ENCODE measurements at regions not wholly inside any gene's neighbourhood (a gene's known extent, or its start where the extent isn't known, plus 50 kb on each side); places are given as distances from the start of the nearest gene placed in this dataset.

GRCh38 chr1:226481133-226481532 lies 67.4 kb upstream of the STUM start (continued):
- no peak for TF ChIP-seq ZSCAN5A (CRISPR knock-in tag; IDR thresholded peaks at IDR 0.05; ENCODE audit: borderline replicate concordance)
- no peak for TF ChIP-seq MYNN (CRISPR knock-in tag; IDR thresholded peaks at IDR 0.05; ENCODE audit: low read depth)
- TF ChIP-seq HOXA7 (CRISPR knock-in tag; IDR thresholded peaks at IDR 0.05): no peak
- no peak for TF ChIP-seq SP140L (CRISPR knock-in tag; IDR thresholded peaks at IDR 0.05; ENCODE audit: borderline replicate concordance)
- no peak for TF ChIP-seq FOXO4 (CRISPR knock-in tag; conservative IDR thresholded peaks at IDR 0.05)
- no peak for TF ChIP-seq AHDC1 (CRISPR knock-in tag; IDR thresholded peaks at IDR 0.05; ENCODE audit: borderline replicate concordance)
- TF ChIP-seq U2AF2 (IDR thresholded peaks at IDR 0.05; ENCODE audit: low read depth, low read length): no peak
- no peak for TF ChIP-seq XRCC5 (optimal IDR thresholded peaks at IDR 0.05; ENCODE audit: low read length)
- TF ChIP-seq GPBP1L1 (CRISPR knock-in tag; IDR thresholded peaks at IDR 0.05): no peak
- TF ChIP-seq PRMT3 (CRISPR knock-in tag; IDR thresholded peaks at IDR 0.05; ENCODE audit: borderline replicate concordance, low read depth): no peak
- no peak for TF ChIP-seq JUN (CRISPR knock-in tag; IDR thresholded peaks at IDR 0.05)
- no peak for TF ChIP-seq FOXO1 (CRISPR knock-in tag; IDR thresholded peaks at IDR 0.05)
- TF ChIP-seq TCF7 (IDR thresholded peaks at IDR 0.05; ENCODE audit: low read depth): peak; percentile 66
- peak; percentile 22; the same call in 1 of the 2 replicates for TF ChIP-seq HDAC2 (CRISPR knock-in tag; IDR thresholded peaks at IDR 0.05)
- no peak for TF ChIP-seq IRF1 (CRISPR knock-in tag; IDR thresholded peaks at IDR 0.05; ENCODE audit: low read depth)
- no peak for TF ChIP-seq ZNF678 (CRISPR knock-in tag; IDR thresholded peaks at IDR 0.05)
